Panc1 (cell line): ENCODE measurements at regions not wholly inside any gene's neighbourhood (a gene's known extent, or its start where the extent isn't known, plus 50 kb on each side); places are given as distances from the start of the nearest gene placed in this dataset.

ENCODE experiments used
- ATAC-seq: fragments of 200-7000 bp; cut with Tn5 transposase; 2 replicates; pipeline ENCODE4 v1.9.1; 2020; ENCODE audit warnings: mild to moderate bottlenecking, moderate library complexity
- BruUV-seq: library from RNA; stranded (reverse); fragments of 400-500 nt; replicated peaks from 2 replicates; lab custom pipeline; 2021; lab: Mats Ljungman, UMichigan
- CTCF ChIA-PET: fragments of 300-600 bp; sonication (Branson Sonifier 250); formaldehyde crosslinking; loops from one replicate; lab custom pipeline; 2022; ENCODE audit warnings: antibody characterized with exemption; lab: Charles Lee
- POLR2A ChIA-PET: fragments of 300-600 bp; sonication (Branson Sonifier 250); formaldehyde crosslinking; loops from one replicate; lab custom pipeline; 2022; ENCODE audit warnings: antibody characterized with exemption; lab: Charles Lee
- DNase-seq: peaks from one replicate; pipeline ENCODE4 v3.0.0-alpha.2; 2010; ENCODE audit warnings: low read depth, low spot score
- H3K27ac ChIP-seq: 2 replicates; pipeline ENCODE4 v1.5.1; 2011; ENCODE audit warnings: mild to moderate bottlenecking, low read length, inconsistent platforms
- H3K27me3 ChIP-seq: fragments of 200-500 bp; sonication (Bioruptor generic); 2 replicates; pipeline ENCODE4 v1.6.0; 2014; ENCODE audit warnings: low read length, inconsistent platforms; ENCODE audit not compliant: control insufficient read depth, insufficient read depth
- H3K36me3 ChIP-seq: fragments of 200-500 bp; sonication (Bioruptor generic); 2 replicates; pipeline ENCODE4 v1.5.1; 2014; ENCODE audit warnings: inconsistent platforms, mild to moderate bottlenecking, low read length, moderate library complexity; ENCODE audit not compliant: control insufficient read depth, insufficient read depth
- H3K4me1 ChIP-seq: 2 replicates; pipeline ENCODE4 v1.5.1; 2011; ENCODE audit warnings: inconsistent platforms, mild to moderate bottlenecking, low read length, moderate library complexity; ENCODE audit not compliant: control insufficient read depth, insufficient read depth
- H3K4me3 ChIP-seq, 2 experiments: 2 replicates each; pipeline ENCODE4 v1.5.1; 2011 to 2012; ENCODE audit warnings: low read depth in 2 of 2, low read length in 2 of 2, mild to moderate bottlenecking in 2 of 2, inconsistent platforms in 1 of 2, moderate library complexity in 1 of 2
- H3K9me3 ChIP-seq: fragments of 200-500 bp; sonication (Bioruptor generic); 2 replicates; pipeline ENCODE4 v1.5.1; 2014; ENCODE audit warnings: low read depth, mild to moderate bottlenecking, inconsistent platforms, low read length, moderate library complexity; ENCODE audit not compliant: control insufficient read depth, insufficient read depth
- CTCF ChIP-seq: fragments of 450-650 bp; IDR thresholded peaks from 2 replicates; pipeline ENCODE4 v1.5.1; 2017; ENCODE audit warnings: mild to moderate bottlenecking
- POLR2AphosphoS5 ChIP-seq: IDR thresholded peaks from 2 replicates; pipeline ENCODE4 v1.6.1; 2012; ENCODE audit warnings: mild to moderate bottlenecking, low read depth, low read length, moderate library complexity
- SIN3A ChIP-seq: IDR thresholded peaks from 2 replicates; pipeline ENCODE4 v1.6.1; 2012; ENCODE audit warnings: low read depth, mild to moderate bottlenecking, low read length, moderate library complexity, borderline replicate concordance; ENCODE audit not compliant: insufficient read depth
- TCF7L2 ChIP-seq: IDR thresholded peaks from 2 replicates; pipeline ENCODE4 v1.6.1; 2011; ENCODE audit warnings: mild to moderate bottlenecking, low read depth, low read length, inconsistent platforms
- in situ Hi-C: cut with HindIII; loops from 2 replicates; pipeline ENCODE4 v1.10.0; 2016; ENCODE audit warnings: low sequenced_read_pairs, low pct_unique_long_range_greater_than_20kb
- intact Hi-C: fragments of 100-400 bp; cut with micrococcal nuclease; formaldehyde crosslinking; loops from one replicate; pipeline ENCODE4 v1.10.0; 2022; ENCODE audit not compliant: unreplicated experiment
- TF ChIP-seq, protein P1 (sequence below), 2 experiments: IDR thresholded peaks; 2 replicates each; pipeline ENCODE4 v1.6.1; 2011 to 2012; ENCODE audit warnings: low read depth in 2 of 2, control low read depth in 1 of 2, low read length in 1 of 2, mild to moderate bottlenecking in 1 of 2, moderate library complexity in 1 of 2; ENCODE audit not compliant: insufficient read depth in 1 of 2

GRCh38 chr11:104813532-104813931, 84.7 kb downstream of the CASP12 start:
- CTCF ChIA-PET, result no interaction called here
- no peaks in the 10 kb centered on the region for H3K36me3 ChIP-seq
- intact Hi-C loops (no loop called here), in situ Hi-C loops (no loop called here)
- H3K4me3 ChIP-seq, result no peak overlapping the region
- no peak overlapping the region for H3K27ac ChIP-seq
- no peaks in the 10 kb centered on the region for H3K4me1 ChIP-seq
- no peaks in the 10 kb centered on the region for H3K9me3 ChIP-seq
- no peak for ATAC-seq
- no peaks in the 10 kb centered on the region for H3K27me3 ChIP-seq
- DNase-seq, result no peak
- POLR2A ChIA-PET, result no interaction called here
- BruUV-seq, result no TSS peak
- TF ChIP-seq POLR2AphosphoS5, result no peak
- TF ChIP-seq CTCF, result no peak
- TF ChIP-seq TCF7L2, result no peak
- TF ChIP-seq SIN3A, result no peak
- TF ChIP-seq, protein P1, sequence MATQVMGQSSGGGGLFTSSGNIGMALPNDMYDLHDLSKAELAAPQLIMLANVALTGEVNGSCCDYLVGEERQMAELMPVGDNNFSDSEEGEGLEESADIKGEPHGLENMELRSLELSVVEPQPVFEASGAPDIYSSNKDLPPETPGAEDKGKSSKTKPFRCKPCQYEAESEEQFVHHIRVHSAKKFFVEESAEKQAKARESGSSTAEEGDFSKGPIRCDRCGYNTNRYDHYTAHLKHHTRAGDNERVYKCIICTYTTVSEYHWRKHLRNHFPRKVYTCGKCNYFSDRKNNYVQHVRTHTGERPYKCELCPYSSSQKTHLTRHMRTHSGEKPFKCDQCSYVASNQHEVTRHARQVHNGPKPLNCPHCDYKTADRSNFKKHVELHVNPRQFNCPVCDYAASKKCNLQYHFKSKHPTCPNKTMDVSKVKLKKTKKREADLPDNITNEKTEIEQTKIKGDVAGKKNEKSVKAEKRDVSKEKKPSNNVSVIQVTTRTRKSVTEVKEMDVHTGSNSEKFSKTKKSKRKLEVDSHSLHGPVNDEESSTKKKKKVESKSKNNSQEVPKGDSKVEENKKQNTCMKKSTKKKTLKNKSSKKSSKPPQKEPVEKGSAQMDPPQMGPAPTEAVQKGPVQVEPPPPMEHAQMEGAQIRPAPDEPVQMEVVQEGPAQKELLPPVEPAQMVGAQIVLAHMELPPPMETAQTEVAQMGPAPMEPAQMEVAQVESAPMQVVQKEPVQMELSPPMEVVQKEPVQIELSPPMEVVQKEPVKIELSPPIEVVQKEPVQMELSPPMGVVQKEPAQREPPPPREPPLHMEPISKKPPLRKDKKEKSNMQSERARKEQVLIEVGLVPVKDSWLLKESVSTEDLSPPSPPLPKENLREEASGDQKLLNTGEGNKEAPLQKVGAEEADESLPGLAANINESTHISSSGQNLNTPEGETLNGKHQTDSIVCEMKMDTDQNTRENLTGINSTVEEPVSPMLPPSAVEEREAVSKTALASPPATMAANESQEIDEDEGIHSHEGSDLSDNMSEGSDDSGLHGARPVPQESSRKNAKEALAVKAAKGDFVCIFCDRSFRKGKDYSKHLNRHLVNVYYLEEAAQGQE (IDR thresholded peaks at IDR 0.05; ENCODE audit: insufficient read depth in 1 of 2, low read depth in 2 of 2, low read length in 1 of 2), result no peak

GRCh38 chr11:104812103-104812788, 86.0 kb downstream of the CASP12 start:
- ChIA-PET POLR2A (no interaction called here), CTCF (no interaction called here)
- Histone ChIP-seq H3K4me1 (no peaks in the 10 kb centered on the region), H3K9me3 (no peaks in the 10 kb centered on the region), H3K27ac (no peak overlapping the region), H3K4me3 (no peak overlapping the region), H3K27me3 (no peaks in the 10 kb centered on the region), H3K36me3 (no peaks in the 10 kb centered on the region)
- BruUV-seq, result no TSS peak
- TF ChIP-seq TCF7L2, result no peak
- TF ChIP-seq CTCF, result no peak
- no peak for TF ChIP-seq POLR2AphosphoS5
- no peak for TF ChIP-seq SIN3A
- TF ChIP-seq, protein P1 (IDR thresholded peaks at IDR 0.05; ENCODE audit: insufficient read depth in 1 of 2, low read depth in 2 of 2, low read length in 1 of 2), result no peak
- no peak for ATAC-seq
- intact Hi-C loops, result no loop called here
- no peak for DNase-seq
- in situ Hi-C loops, result no loop called here
